ENCODE measurements at regions not wholly inside any gene's neighbourhood (a gene's known extent, or its start where the extent isn't known, plus 50 kb on each side); places are given as distances from the start of the nearest gene placed in this dataset.

DNA sequence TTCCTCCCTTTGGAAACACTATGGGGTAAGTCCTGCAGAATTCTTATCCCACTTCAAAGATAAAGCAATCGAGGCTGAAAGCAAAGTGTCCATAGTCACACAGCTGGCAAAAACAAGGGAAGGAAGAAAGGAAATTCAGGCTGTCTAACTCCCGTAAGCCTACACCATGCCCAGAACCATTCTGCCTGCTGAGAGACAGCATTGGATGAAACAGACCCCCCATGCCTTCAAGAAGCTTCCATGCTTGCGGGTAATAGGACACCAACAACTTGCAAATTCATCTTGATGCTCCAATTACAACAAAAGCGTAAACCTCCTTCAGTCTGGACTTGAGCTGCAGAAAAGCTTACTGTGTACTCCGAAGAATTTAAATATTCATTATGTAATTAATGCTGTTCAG, 181.1 kb upstream of the WWC1 start:
- TF ChIP-seq, protein P1, sequence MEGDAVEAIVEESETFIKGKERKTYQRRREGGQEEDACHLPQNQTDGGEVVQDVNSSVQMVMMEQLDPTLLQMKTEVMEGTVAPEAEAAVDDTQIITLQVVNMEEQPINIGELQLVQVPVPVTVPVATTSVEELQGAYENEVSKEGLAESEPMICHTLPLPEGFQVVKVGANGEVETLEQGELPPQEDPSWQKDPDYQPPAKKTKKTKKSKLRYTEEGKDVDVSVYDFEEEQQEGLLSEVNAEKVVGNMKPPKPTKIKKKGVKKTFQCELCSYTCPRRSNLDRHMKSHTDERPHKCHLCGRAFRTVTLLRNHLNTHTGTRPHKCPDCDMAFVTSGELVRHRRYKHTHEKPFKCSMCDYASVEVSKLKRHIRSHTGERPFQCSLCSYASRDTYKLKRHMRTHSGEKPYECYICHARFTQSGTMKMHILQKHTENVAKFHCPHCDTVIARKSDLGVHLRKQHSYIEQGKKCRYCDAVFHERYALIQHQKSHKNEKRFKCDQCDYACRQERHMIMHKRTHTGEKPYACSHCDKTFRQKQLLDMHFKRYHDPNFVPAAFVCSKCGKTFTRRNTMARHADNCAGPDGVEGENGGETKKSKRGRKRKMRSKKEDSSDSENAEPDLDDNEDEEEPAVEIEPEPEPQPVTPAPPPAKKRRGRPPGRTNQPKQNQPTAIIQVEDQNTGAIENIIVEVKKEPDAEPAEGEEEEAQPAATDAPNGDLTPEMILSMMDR (IDR thresholded peaks at IDR 0.05 in 8 of 11, conservative IDR thresholded peaks at IDR 0.05 in 3 of 11) = no peak
- no peak for TF ChIP-seq POLR2A (IDR thresholded peaks at IDR 0.05)
- TF ChIP-seq POLR2AphosphoS5 (IDR thresholded peaks at IDR 0.05) = no peak
- Histone ChIP-seq H3K27me3 (replicated peaks in 1 of 7) (peaks cover 0 to 17% (median 0%) of the 10 kb centered on the region in 7 donors), H3K36me3 (no peaks in the 10 kb centered on the region), H3K9me3 (no peaks in the 10 kb centered on the region), H3K4me3 (no peak overlapping the region), H3K4me1 (no peaks in the 10 kb centered on the region), H3K27ac (no peak overlapping the region)
- DNase-seq = no peak
- intact Hi-C loops (cut with DNase I; ENCODE audit: low total_unique reads) = no loop called here
- 73 to 88% (median 82%) methylated on average over 5 of the region's 5 CpGs for WGBS, 5 donors

DNA sequence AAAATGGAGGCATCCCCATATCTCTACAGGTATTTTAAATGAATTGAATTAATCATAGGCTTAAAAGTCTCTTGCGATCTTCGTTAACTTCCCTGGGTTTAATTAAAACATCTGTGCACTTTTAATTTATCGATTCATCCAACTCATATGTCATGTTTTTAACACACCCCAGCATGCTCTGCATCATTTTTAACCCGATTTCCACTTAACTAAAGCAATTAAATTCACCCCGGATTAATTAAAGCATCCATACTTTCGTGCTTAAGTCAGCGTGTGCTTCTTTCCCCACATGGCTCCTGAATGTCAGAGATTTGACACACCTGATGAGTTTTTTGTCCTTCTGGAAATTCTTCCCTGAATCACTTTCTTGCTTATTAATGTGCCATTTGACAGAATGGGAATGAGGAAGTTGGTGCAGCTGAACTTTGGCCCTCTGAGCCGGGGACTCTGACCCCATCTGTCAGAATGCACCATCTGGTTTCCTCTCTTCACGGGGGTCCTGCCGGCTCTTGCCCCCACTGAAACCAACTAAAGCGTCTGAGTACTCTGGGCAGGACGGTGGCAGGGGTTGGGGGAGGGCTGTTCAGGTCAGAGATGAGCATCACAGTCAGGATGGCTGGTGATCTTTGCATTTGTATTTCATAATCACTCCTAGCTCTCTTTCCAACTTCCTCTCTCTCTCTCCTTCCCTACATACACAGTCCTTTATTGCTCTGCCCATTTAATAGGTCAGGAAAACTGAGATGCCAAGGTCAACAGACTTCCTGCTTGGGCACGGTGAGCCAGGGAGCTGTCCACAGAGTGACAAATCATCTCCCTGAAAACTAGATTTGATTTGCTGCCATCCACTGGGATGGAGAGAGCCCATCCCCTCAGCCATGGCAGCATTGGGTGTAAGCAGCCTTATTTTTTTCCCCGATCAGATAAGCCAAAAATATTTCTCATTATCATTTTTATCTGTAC, 180.3 kb upstream of the WWC1 start:
- Histone ChIP-seq H3K4me1 (no peaks in the 10 kb centered on the region), H3K9me3 (no peaks in the 10 kb centered on the region), H3K27me3 (replicated peaks in 1 of 7) (peaks cover 0 to 17% (median 0%) of the 10 kb centered on the region in 7 donors), H3K36me3 (no peaks in the 10 kb centered on the region), H3K27ac (no peak overlapping the region), H3K4me3 (no peak overlapping the region)
- WGBS, 5 donors = 46 to 53% (median 47%) methylated on average over 14 of the region's 14 CpGs
- DNase-seq = no peak
- TF ChIP-seq POLR2AphosphoS5 (IDR thresholded peaks at IDR 0.05) = no peak
- TF ChIP-seq POLR2A (IDR thresholded peaks at IDR 0.05) = no peak
- TF ChIP-seq, protein P1 (IDR thresholded peaks at IDR 0.05 in 8 of 11, conservative IDR thresholded peaks at IDR 0.05 in 3 of 11) = no peak
- intact Hi-C loops (cut with DNase I; ENCODE audit: low total_unique reads) = no loop called here

DNA sequence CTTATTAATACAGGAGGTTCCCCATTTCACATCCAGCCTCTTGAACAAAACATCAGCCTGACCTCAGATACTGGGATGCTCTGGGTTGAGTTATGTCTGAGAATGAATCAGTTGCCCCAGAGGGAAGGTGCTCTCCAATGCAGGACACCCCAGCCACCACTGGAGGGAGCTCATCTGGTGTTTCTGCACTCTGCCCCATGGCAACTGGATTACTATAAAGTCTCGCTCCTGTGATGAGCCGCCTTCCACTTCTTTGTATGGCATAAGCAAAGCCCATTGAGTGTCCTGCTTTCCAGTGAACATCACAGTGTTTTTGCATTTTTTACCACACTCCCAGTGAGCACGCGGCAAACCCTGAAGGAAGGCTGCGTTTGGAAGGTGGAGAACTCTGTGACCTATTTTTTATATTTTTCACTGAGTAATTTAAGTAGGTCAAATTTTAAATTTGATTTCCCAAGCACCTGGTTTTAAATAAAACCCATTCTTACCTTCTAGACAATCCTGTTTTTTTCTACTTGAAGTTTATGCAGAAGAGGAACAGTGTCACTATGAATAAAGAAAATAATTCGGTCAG, 176.9 kb upstream of the WWC1 start:
- 78 to 86% (median 86%) methylated on average over 6 of the region's 6 CpGs for WGBS, 5 donors
- no peaks in the 10 kb centered on the region for H3K9me3 ChIP-seq
- peaks cover 0 to 17% (median 0%) of the 10 kb centered on the region in 7 donors for H3K27me3 ChIP-seq (replicated peaks in 1 of 7)
- no peaks in the 10 kb centered on the region for H3K36me3 ChIP-seq
- intact Hi-C loops (cut with DNase I; ENCODE audit: low total_unique reads) = no loop called here
- DNase-seq = no peak
- no peaks in the 10 kb centered on the region for H3K4me1 ChIP-seq
- no peak for TF ChIP-seq POLR2AphosphoS5 (IDR thresholded peaks at IDR 0.05)
- TF ChIP-seq, protein P1 (IDR thresholded peaks at IDR 0.05 in 8 of 11, conservative IDR thresholded peaks at IDR 0.05 in 3 of 11) = peak in 7 of 11 experiments; percentile 12 to 48 (median 32)
- no peak overlapping the region for H3K4me3 ChIP-seq
- no peak overlapping the region for H3K27ac ChIP-seq

DNA sequence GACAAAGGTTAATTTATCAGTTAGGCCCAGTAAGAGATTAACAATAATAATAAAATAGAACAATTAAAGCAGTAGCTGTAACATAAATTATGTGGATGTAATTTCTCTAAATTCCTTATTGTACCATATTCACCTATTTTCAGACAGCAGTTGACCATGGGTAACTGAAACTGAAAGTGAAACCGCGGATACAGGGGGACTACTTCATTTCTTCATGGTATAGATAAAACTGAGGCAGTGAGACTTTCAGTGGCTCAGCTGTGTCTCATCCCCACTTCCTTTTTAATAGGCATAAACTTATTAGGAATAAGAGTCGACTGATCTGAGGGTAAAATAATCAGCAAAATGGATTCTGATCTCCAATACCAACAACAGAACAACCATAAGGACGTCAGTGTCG, 174.0 kb upstream of the WWC1 start:
- TF ChIP-seq, protein P1 (IDR thresholded peaks at IDR 0.05 in 8 of 11, conservative IDR thresholded peaks at IDR 0.05 in 3 of 11) = no peak
- TF ChIP-seq POLR2AphosphoS5 (IDR thresholded peaks at IDR 0.05) (no peak), POLR2A (IDR thresholded peaks at IDR 0.05) (no peak)
- intact Hi-C loops (cut with DNase I; ENCODE audit: low total_unique reads) = no loop called here
- Histone ChIP-seq H3K9me3 (no peaks in the 10 kb centered on the region), H3K27ac (no peak overlapping the region), H3K4me1 (no peaks in the 10 kb centered on the region), H3K27me3 (replicated peaks in 1 of 7) (peaks cover 0 to 5% (median 0%) of the 10 kb centered on the region in 7 donors), H3K4me3 (no peak overlapping the region), H3K36me3 (no peaks in the 10 kb centered on the region)
- no peak for DNase-seq
- 84 to 96% (median 92%) methylated on average over 5 of the region's 5 CpGs for WGBS, 5 donors
